HFF-Myc (cell line): ENCODE measurements at regions not wholly inside any gene's neighbourhood (a gene's known extent, or its start where the extent isn't known, plus 50 kb on each side); places are given as distances from the start of the nearest gene placed in this dataset.

ENCODE experiments used
- DNase-seq: peaks from one replicate; pipeline ENCODE4 v3.0.0-alpha.2; 2011; ENCODE audit warnings: low read depth; ENCODE audit errors: extremely low read depth
- H3K4me3 ChIP-seq: replicated peaks from 2 replicates; pipeline ENCODE4 v1.5.1; 2011; ENCODE audit warnings: low read depth, mild to moderate bottlenecking, control low read depth, low read length
- CTCF ChIP-seq: IDR thresholded peaks from 2 replicates; pipeline ENCODE4 v1.5.1; 2012; ENCODE audit warnings: mild to moderate bottlenecking, low read depth, low read length, control low read depth; ENCODE audit errors: missing control alignments

- no peak overlapping the region for H3K4me3 ChIP-seq
- TF ChIP-seq CTCF: no peak
- DNase-seq: no peak
Measured at GRCh38 chr4:71148545-71148944, 155.1 kb downstream of the DCK start.

GRCh38 chr4:71151054-71151453 is 157.6 kb downstream of the DCK start:
- no peak for TF ChIP-seq CTCF
- DNase-seq: no peak
- no peak overlapping the region for H3K4me3 ChIP-seq

- DNase-seq: no peak
Measured at GRCh38 chr4:71156616-71157015, 163.2 kb downstream of the DCK start.

GRCh38 chr4:71162386-71162785 is 168.9 kb downstream of the DCK start:
- TF ChIP-seq CTCF: no peak
- H3K4me3 ChIP-seq: no peak overlapping the region
- no peak for DNase-seq

More at GRCh38 chr4:71156616-71157015, 163.2 kb downstream of the DCK start:
- TF ChIP-seq CTCF: no peak
- H3K4me3 ChIP-seq: no peak overlapping the region

GRCh38 chr4:71163317-71163716 is 169.9 kb downstream of the DCK start:
- H3K4me3 ChIP-seq: no peak overlapping the region
- no peak for TF ChIP-seq CTCF
- DNase-seq: no peak

- no peak overlapping the region for H3K4me3 ChIP-seq
- no peak for DNase-seq
- no peak for TF ChIP-seq CTCF
Measured at GRCh38 chr4:71167083-71167482, 171.7 kb upstream of the SLC4A4 start.

- no peak overlapping the region for H3K4me3 ChIP-seq
- no peak for TF ChIP-seq CTCF
- DNase-seq: no peak
Measured at GRCh38 chr4:71171592-71171991, 167.2 kb upstream of the SLC4A4 start.
